Spinal cord (tissue), 9 donors: ENCODE measurements at regions not wholly inside any gene's neighbourhood (a gene's known extent, or its start where the extent isn't known, plus 50 kb on each side); places are given as distances from the start of the nearest gene placed in this dataset.
"Not testable (repeated sequence)": the region's sequence is repeated elsewhere in the genome, so short reads cannot be mapped to it uniquely, and the experiment has no call there.

ENCODE experiments used
- DNase-seq, 6 donors: peaks; one replicate each; pipeline versions ENCODE4 v3.0.0 to v3.0.0-alpha.2; 2013 to 2015; ENCODE audit warnings: low spot score in 6 of 6, low read depth in 4 of 6
- H3K27ac ChIP-seq: one replicate; pipeline ENCODE4 v1.5.1; 2013; ENCODE audit warnings: low read depth, low read length, control low read depth
- H3K27me3 ChIP-seq: one replicate; pipeline ENCODE4 v1.6.1; 2013; ENCODE audit warnings: low read length; ENCODE audit not compliant: control insufficient read depth, insufficient read depth
- H3K36me3 ChIP-seq: one replicate; pipeline ENCODE4 v1.6.1; 2013; ENCODE audit warnings: low read length; ENCODE audit not compliant: control insufficient read depth, insufficient read depth
- H3K4me1 ChIP-seq: one replicate; pipeline ENCODE4 v1.6.1; 2013; ENCODE audit warnings: low read length; ENCODE audit not compliant: control insufficient read depth, insufficient read depth
- H3K4me3 ChIP-seq: one replicate; pipeline ENCODE4 v1.5.1; 2013; ENCODE audit warnings: low read depth, low read length, control low read depth
- H3K9me3 ChIP-seq: one replicate; pipeline ENCODE4 v1.6.1; 2013; ENCODE audit warnings: low read length; ENCODE audit not compliant: control insufficient read depth, insufficient read depth
- WGBS: methylation state at CpG from one replicate; pipeline ENCODE4 v1.1.5; 2013; ENCODE audit warnings: missing lambda C conversion rate; ENCODE audit not compliant: insufficient coverage; 5-methylcytosine and 5-hydroxymethylcytosine counted together
- donor health status: healthy.

DNA sequence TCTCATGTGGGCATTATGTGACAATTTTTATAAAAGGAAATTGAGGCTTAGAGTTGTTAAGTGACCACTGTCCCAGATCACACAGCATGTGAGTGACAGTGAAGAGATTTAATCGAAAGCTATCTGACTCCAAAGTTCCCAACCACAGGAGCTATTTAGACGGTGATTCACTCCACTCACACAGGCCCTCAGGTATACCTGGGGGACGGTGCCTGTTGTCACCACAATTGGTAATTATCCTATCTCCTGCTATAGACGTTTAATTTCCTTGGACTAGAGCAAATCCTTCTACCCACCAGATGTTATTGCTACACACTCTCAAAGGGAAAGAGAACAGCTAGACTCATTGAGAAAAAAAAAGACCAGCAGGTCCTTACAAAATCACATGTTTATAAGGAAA, 145.5 kb downstream of the KLF6 start:
- DNase-seq: no peak
- Histone ChIP-seq H3K36me3 (no peaks in the 10 kb centered on the region), H3K27ac (no peak overlapping the region), H3K4me3 (no peak overlapping the region), H3K4me1 (no peaks in the 10 kb centered on the region), H3K9me3 (no peaks in the 10 kb centered on the region), H3K27me3 (no peaks in the 10 kb centered on the region)
- 95% methylated on average over 3 of the region's 4 CpGs for WGBS

DNA sequence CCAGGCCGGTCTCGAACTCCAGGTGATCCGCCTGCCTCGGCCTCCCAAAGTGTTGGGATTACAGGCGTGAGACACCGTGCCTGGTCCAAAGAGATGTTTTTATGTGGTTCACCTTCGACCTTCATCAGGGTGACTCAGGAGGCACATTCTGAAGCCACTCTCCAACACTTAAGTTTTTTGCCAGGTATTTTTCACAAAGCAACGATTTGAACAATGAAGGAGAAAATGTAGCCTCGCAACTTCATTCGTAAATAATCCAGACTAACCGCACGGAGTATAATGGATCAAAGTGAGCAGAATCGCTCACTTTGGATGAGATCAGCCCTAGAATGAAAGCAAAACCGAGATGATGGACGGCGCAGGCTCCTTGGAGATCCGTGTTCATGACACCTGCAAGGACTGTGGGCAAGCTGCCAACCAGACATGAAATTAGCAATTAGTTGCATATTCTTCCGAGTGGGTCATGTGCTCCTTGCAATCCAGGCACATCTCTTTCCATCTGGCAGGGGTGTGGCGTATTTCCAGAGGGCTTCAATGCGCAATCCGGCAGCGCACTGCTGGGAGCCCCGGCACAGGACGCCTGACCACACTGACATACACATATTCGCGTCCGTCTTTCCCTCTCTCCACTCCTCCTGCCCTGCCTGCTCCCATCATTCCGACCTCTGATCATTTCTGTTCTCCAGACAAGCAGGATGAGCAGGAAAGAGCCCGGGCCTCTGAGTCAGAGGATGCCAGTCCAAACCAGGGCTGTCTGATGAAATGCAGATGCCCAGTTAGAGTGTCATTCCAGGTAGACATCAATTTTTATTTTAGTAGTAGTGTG, 148.4 kb downstream of the KLF6 start:
- H3K4me3 ChIP-seq: no peak overlapping the region
- WGBS: 90% methylated on average over 29 of the region's 29 CpGs
- H3K27ac ChIP-seq: no peak overlapping the region
- H3K9me3 ChIP-seq: no peaks in the 10 kb centered on the region
- no peaks in the 10 kb centered on the region for H3K27me3 ChIP-seq
- H3K36me3 ChIP-seq: no peaks in the 10 kb centered on the region
- no peaks in the 10 kb centered on the region for H3K4me1 ChIP-seq
- DNase-seq: peak in 2 of 6 donors; percentile 46 to 56

DNA sequence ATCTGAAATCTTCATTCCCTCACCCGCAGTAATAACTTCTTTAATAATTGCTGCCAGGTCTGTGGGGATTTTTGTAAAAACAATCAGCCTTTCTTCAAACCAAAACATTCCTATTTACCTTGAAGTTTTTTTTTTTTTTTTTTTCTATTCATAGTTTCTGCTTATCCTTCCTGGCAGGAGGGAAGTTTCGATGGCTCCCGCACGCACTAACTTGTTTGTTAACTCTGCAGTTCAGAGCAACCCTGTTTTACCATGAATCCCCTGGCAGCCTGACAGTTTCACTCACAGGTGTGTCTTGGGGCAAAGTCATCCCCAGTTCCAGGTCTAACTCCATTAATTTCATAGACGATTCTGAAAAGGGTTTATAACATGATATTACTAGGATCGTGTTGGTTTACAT, 149.3 kb downstream of the KLF6 start:
- H3K4me3 ChIP-seq: no peak overlapping the region
- H3K4me1 ChIP-seq: no peaks in the 10 kb centered on the region
- WGBS: no CpG with 5 or more reads among the region's 6 CpGs
- H3K27ac ChIP-seq: no peak overlapping the region
- no peaks in the 10 kb centered on the region for H3K36me3 ChIP-seq
- no peaks in the 10 kb centered on the region for H3K9me3 ChIP-seq
- no peak for DNase-seq
- no peaks in the 10 kb centered on the region for H3K27me3 ChIP-seq

DNA sequence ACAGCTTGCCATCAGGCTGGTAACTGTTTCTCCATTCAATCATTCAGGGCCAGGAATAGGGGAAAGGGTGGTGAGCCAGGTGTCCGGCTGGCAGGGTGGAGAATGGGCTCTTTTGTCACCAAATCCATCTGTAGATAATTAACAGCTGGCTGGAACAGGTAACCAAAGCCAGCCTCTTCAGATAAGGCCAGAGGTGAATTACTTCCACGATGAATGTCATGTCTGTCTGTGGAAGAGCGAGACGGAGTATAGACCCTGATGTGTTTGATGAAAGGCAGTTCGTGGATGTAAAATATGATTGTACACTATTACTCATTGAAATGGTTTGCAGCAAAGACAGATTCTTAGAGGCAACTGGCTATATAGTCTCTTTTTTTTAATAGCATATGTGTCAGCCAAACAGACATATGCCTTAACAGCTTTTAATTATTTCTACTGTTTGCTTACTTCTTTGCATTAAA, 149.8 kb downstream of the KLF6 start:
- Histone ChIP-seq H3K4me1 (no peaks in the 10 kb centered on the region), H3K36me3 (no peaks in the 10 kb centered on the region), H3K9me3 (no peaks in the 10 kb centered on the region), H3K4me3 (no peak overlapping the region), H3K27ac (no peak overlapping the region), H3K27me3 (no peaks in the 10 kb centered on the region)
- DNase-seq: peak in 2 of 6 donors; percentile 33 to 72
- WGBS: 80% methylated on average over 1 of the region's 5 CpGs

DNA sequence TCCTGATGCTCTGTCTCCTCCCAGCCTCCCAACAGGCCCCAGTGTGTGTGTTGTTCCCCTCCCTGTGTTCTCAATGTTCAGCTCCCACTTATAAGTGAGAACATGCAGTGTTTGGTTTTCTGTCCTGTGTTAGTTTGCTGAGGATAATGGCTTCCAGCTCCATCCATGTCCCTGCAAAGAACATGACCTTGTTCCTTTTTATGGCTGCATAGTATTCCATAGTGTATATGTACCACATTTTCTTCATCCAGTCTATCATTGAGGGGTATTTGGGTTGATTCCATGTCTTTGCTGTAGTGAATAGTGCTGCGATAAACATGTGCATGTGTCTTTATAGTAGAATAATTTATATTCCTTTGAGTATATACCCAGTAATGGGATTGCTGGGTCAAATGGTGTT, 150.4 kb downstream of the KLF6 start:
- not testable (repeated sequence) for H3K4me1 ChIP-seq, H3K36me3 ChIP-seq, H3K9me3 ChIP-seq, H3K27me3 ChIP-seq, H3K4me3 ChIP-seq, DNase-seq, H3K27ac ChIP-seq
- no CpG with 5 or more reads among the region's 1 CpG for WGBS

DNA sequence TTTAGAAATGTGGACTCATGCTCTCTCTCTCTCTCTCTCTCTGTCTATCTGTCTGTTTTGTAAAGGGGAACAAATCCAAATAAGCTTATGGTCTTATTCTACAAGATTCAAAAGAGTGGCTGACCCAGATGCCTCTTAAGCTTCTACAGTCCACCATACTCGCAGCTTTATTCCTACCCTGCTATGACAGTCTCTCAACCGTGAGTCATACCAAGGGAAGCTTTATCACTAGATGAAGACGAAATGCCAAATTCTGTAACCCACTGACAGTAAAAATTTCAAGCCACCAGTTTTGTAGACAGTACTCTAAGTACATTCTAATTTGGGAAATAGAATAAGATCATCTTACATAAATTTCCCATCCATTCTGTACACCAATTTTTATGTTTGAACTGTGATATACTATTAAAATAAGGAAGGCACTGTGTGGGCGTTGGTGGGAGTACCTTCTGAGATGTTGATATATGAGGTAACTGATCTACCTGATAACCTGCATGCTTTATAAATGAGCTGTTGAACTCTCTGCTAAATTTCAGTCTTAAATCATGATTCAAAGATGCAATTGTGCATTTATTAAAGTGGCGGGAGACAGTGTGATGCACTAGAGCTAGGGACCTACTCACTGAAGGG, 153.2 kb downstream of the KLF6 start:
- no peak for DNase-seq
- Histone ChIP-seq H3K4me1 (no peaks in the 10 kb centered on the region), H3K27ac (no peak overlapping the region)

DNA sequence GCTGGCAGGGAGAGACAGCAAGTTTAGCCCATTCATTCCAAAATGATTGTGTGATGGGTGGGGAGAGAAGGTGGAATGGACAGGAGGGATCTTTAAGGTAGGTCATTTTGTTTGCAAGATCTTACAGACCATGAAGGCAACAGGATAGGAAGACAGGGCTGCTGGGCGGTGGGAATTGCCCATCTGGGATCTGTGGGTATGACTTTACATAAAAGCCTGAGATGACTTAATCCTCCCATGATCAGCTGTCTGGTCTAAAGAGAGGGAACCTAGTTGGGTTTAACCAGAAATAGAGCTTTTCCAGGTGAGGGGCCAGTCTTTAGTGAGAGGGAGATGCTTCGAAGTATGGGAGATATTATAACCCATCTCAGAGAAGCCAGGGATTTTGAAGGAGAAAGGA, 153.7 kb downstream of the KLF6 start:
- 83% methylated on average over 1 of the region's 2 CpGs for WGBS
- H3K27ac ChIP-seq: no peak overlapping the region

More for the DNA sequence above, 153.2 kb downstream of the KLF6 start:
- Histone ChIP-seq H3K4me3 (no peak overlapping the region), H3K9me3 (no peaks in the 10 kb centered on the region), H3K27me3 (no peaks in the 10 kb centered on the region), H3K36me3 (no peaks in the 10 kb centered on the region)
- 92% methylated on average over 3 of the region's 5 CpGs for WGBS

DNA sequence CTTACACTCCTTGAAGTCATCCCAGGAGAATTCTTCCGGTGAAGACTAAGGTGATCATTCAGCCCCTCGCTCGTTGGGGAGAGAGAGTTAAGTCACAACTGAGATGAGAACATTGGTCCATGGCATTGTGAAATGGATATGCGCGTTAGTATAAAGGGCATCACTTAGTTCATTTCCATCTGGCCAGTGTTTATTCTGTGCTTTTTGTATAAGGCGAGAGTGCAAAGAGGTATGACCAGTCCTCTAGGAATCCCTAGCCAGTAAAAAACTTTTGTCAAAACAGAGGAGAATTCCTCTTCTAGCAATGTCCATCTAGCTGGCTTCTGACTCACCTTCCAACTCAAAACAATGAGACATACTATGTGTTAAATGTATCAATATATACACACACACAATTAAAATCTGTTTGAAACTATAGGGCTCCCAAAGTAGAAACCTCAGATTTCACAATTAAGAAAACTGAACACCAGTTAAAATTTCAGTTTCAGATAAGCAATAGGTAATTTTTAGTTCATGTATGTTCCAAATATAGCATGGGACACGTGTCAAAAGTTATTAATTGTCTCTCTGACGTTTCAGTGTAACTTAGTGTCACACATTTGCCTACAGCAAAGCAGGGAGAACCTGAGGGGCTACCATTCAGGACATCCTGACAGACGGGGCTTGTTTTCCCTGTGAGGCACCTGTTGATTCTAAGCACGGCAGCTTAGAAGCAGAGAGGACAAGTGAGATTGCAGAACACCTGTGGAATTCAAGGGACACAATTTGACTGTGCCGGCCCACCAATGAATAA, 158.9 kb downstream of the KLF6 start:
- Histone ChIP-seq H3K27ac (no peak overlapping the region), H3K9me3 (no peaks in the 10 kb centered on the region), H3K36me3 (no peaks in the 10 kb centered on the region), H3K4me1 (no peaks in the 10 kb centered on the region), H3K27me3 (no peaks in the 10 kb centered on the region), H3K4me3 (no peak overlapping the region)
- 78% methylated on average over 4 of the region's 11 CpGs for WGBS
- DNase-seq: no peak

More for the DNA sequence above, 153.7 kb downstream of the KLF6 start:
- no peak for DNase-seq
- no peaks in the 10 kb centered on the region for H3K36me3 ChIP-seq
- no peaks in the 10 kb centered on the region for H3K4me1 ChIP-seq
- H3K27me3 ChIP-seq: no peaks in the 10 kb centered on the region
- H3K4me3 ChIP-seq: no peak overlapping the region
- H3K9me3 ChIP-seq: no peaks in the 10 kb centered on the region

DNA sequence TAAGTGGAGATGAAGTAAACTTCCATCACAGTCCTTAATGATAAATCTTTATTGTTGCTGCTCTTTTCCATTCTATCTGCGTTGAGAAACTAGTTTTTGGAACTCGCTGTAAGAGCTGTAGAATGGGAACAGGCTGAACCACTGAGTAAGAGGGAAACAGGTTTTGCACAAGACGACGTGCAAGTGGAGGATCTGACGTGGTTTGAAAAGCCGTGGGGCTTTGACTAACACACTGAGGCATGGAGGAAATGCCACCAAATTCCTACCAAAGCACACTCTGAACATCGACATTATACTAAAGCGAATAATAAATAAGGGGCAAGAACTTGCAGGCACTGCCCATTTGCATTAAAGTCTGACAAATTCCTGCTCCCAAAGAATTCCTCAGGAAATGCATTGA, 160.6 kb downstream of the KLF6 start:
- 87% methylated on average over 6 of the region's 8 CpGs for WGBS
- Histone ChIP-seq H3K27ac (peak overlapping the region; percentile 29), H3K36me3 (no peaks in the 10 kb centered on the region), H3K4me1 (no peaks in the 10 kb centered on the region), H3K27me3 (no peaks in the 10 kb centered on the region), H3K4me3 (no peak overlapping the region), H3K9me3 (no peaks in the 10 kb centered on the region)
- DNase-seq: no peak
